NCI-H187 treated with DMSO at 0.1 percent for 48 hours (cell line): ENCODE measurements at regions not wholly inside any gene's neighbourhood (a gene's known extent, or its start where the extent isn't known, plus 50 kb on each side); places are given as distances from the start of the nearest gene placed in this dataset.

ENCODE experiments used
- DNase-seq: peaks from one replicate; lab custom pipeline; 2025; lab: John Stamatoyannopoulos, UW

GRCh38 chr11:87428266-87428665, 390.5 kb downstream of the TMEM135 start:
- no peak for DNase-seq

DNA sequence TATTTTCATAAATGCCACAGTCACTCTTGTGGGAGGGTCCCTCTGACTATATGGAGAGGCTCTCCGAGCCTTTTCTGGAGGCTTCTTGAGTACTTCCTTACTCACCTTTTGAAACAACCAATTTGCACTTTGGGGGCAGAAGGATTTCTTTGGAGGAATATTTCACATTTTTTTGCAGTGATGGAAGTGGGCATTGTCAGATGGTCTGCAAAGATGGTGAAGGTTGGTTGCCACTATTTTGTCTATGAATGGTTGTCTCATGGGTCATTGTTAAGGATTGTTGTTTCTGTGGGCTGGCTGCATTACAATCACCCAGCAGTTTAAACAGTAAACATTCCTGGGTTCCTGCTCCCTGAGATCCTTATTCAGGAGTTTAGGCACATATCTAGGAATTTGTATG, 388.2 kb downstream of the TMEM135 start:
- no peak for DNase-seq

- no peak for DNase-seq
Measured at GRCh38 chr11:87425391-87425790, 387.7 kb downstream of the TMEM135 start.

GRCh38 chr11:87423161-87423560, 385.4 kb downstream of the TMEM135 start:
- no peak for DNase-seq

- no peak for DNase-seq
Measured at GRCh38 chr11:87422566-87422965, 384.8 kb downstream of the TMEM135 start.

DNA sequence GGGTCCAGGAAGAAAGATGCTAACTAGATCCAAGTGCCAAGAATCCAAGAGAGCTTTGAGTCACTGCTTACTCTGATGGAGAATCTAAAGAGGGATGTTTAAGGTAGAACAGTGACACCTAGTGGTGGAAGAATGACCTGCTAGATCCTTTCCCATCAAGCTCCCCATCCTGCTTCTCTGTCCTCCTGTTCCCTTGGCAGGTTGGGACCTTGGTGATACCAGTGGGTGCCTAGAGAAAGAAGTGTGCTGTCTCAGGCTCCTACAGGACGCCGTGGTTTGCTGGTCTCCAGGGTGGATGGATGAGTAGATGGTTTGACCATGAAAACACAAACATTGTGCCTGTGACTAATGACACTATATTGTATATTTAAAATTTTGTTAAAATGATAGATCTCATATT, 383.7 kb downstream of the TMEM135 start:
- peak; percentile 73 for DNase-seq

DNA sequence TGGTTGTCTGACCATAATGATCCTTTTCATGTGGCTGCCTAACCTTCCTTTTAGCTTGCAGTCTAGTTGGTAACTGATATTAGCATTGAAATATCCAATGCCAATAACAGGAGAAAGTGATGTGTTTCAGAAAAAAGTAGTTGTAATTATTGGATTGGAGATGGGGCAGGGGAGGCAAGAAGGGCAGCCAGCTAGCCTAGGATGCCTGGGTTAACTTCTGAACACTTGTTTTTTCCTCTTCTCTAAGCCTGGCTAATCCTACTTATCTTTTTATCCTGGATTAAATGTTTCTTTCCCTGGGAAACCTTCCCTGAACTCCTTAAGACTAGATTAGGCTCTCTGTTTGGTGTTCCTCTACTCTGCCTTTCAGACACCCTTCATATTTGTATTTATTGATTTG, 380.2 kb downstream of the TMEM135 start:
- DNase-seq: no peak

- DNase-seq: no peak
Measured at GRCh38 chr11:87405843-87406242, 368.1 kb downstream of the TMEM135 start.

DNA sequence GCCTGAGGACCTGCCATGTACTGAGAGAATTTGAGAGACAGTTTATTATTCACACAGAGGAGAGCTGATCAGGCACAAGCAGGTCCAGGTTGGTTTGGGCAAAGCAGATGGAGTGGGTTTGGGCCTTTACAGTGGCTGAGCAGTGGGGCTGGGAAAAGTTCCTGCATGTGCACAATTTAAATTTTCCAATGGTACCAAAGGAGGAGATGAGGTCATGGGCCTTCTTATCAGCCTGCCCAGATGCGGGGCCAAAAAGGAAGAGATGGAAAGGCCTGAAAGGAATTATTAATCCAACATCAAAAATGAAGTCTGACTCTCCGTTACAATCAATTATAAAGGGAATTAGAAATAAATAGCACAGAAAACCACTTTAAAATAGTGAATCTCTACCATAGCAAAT, 367.6 kb downstream of the TMEM135 start:
- DNase-seq: no peak

GRCh38 chr11:87401653-87402052, 363.9 kb downstream of the TMEM135 start:
- DNase-seq: no peak

DNA sequence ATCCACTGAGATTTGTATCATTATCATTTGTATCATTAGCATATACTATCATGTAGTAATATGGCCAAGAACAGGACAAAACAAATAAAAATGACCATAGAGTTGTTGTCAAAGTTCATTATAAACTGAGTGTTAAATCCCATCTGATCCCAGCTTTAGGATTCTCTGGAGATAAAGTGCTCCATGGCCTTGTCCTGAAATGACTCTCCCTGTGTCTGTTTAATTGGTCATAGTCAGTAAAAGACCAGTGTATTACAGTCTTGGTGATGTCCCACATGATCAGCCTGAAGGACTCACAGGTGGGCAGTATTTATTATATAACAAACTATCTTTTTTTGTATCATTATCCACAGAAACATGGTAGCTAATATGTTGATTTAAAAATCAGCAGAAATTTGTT, 361.6 kb downstream of the TMEM135 start:
- no peak for DNase-seq

- DNase-seq: no peak
Measured at GRCh38 chr11:87398931-87399330, 361.2 kb downstream of the TMEM135 start.

- DNase-seq: no peak
Measured at GRCh38 chr11:87397011-87397865, 359.5 kb downstream of the TMEM135 start.

DNA sequence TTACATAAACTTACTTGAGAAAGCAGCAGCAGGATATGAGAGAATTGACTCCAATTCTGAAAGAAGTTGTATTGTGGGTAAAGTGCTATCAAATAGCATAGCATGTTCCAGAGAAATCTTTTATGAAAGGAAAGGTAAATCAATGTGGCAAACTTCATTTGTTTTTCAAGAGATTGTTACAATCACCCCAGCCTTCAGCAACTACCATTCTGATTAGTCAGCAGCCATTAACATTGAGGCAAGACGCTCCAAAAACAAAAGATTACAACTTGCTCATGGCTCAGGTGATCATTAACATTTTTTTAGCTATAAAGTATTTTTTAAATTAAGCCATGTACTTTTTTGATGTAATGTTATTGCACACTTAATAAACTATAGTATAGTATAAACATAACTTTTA, 357.2 kb downstream of the TMEM135 start:
- DNase-seq: no peak

DNA sequence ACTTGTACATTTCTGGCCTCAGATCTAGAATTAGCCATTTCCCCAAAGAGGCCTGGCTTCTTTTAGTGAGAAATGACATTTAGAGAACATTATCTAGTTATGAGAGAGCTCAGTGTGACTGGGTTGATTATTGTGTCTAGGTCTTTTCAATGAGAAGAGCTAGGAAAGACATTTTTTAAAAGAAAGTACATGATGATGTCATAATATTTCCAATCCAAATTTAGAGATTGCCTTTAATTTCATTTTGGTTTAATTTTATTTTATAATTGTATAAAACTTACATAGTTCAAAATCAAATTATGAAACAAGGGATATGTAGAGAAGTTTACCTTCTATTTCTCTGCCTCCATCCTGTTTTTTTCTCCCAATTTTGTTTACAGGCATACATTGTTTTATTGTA, 354.9 kb downstream of the TMEM135 start:
- no peak for DNase-seq

DNA sequence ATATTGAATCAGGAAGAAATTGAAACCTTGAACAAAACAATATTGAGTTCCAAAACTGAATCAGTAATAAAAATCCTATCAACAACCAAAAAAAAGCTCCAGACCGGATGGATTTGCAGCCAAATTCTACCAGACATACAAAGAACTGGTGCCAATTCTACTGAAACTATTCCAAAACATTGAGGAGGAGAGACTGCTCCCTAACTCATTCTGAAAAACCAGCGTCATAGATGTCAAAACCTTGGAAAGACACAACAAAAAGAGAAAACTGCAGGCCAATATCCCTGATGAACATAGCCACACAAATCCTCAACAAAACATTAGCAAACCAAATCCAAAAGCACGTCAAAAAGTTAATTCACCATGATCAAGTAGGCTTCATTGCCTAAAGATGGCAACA, 353.8 kb downstream of the TMEM135 start:
- no peak for DNase-seq

- DNase-seq: no peak
Measured at GRCh38 chr11:87384078-87384729, 346.5 kb downstream of the TMEM135 start.

- no peak for DNase-seq
Measured at GRCh38 chr11:87374038-87374807, 336.5 kb downstream of the TMEM135 start.
